Esophagus squamous epithelium (tissue), 5 donors: ENCODE measurements at regions not wholly inside any gene's neighbourhood (a gene's known extent, or its start where the extent isn't known, plus 50 kb on each side); places are given as distances from the start of the nearest gene placed in this dataset.

Experiments
- DNase-seq: peaks from one replicate; lab custom pipeline; 2025; lab: John Stamatoyannopoulos, UW
- H3K27ac ChIP-seq, 4 donors: fragments of 200-600 bp; sonication (generic); one replicate each; pipeline ENCODE4 v1.5.1; 2016 to 2019; ENCODE audit warnings: mild to moderate bottlenecking in 1 of 4
- H3K27me3 ChIP-seq, 4 donors: fragments of 200-600 bp; sonication (generic); 1 replicate in 3 of 4; 2 replicates in 1 of 4; pipeline versions ENCODE4 v1.5.1 to v1.6.0; 2017 to 2021; ENCODE audit warnings: antibody characterized with exemption in 1 of 4
- H3K36me3 ChIP-seq, 3 donors: fragments of 200-600 bp; sonication (generic); one replicate each; pipeline ENCODE4 v1.5.1; 2016 to 2019
- H3K4me1 ChIP-seq, 3 donors: fragments of 200-600 bp; sonication (generic); one replicate each; pipeline ENCODE4 v1.5.1; 2017 to 2019
- H3K4me3 ChIP-seq, 4 donors: fragments of 200-600 bp; sonication (generic); 1 replicate in 3 of 4; 2 replicates in 1 of 4; pipeline ENCODE4 v1.5.1; 2016 to 2019; ENCODE audit warnings: mild to moderate bottlenecking in 2 of 4, moderate library complexity in 1 of 4
- H3K9me3 ChIP-seq, 3 donors: fragments of 200-600 bp; sonication (generic); one replicate each; pipeline ENCODE4 v1.5.1; 2016 to 2019
- POLR2A ChIP-seq, 4 donors: fragments of 450-650 bp; IDR thresholded peaks; one replicate each; pipeline ENCODE4 v1.6.1; 2017; ENCODE audit warnings: antibody characterized with exemption in 4 of 4, mild to moderate bottlenecking in 4 of 4, moderate library complexity in 3 of 4
- WGBS, 2 donors: methylation state at CpG; one replicate each; pipeline ENCODE4 v1.1.5; 2018; 5-methylcytosine and 5-hydroxymethylcytosine counted together
- intact Hi-C: fragments of 100-400 bp; cut with DNase I; formaldehyde crosslinking; loops from one replicate; pipeline ENCODE4 v1.15.0; 2022
- TF ChIP-seq, protein P1 (sequence below), 6 experiments: fragments of 450-650 bp in 4 of 6; fragments of 200-600 bp in 2 of 6; sonication (generic) in 2 of 6; IDR thresholded peaks; one replicate each; pipeline ENCODE4 v1.5.1; 2016 to 2019; ENCODE audit warnings: antibody characterized with exemption in 6 of 6, mild to moderate bottlenecking in 4 of 6, moderate library complexity in 4 of 6
- donor health status: DM: yes; HTN: yes; CAD: no.

DNA sequence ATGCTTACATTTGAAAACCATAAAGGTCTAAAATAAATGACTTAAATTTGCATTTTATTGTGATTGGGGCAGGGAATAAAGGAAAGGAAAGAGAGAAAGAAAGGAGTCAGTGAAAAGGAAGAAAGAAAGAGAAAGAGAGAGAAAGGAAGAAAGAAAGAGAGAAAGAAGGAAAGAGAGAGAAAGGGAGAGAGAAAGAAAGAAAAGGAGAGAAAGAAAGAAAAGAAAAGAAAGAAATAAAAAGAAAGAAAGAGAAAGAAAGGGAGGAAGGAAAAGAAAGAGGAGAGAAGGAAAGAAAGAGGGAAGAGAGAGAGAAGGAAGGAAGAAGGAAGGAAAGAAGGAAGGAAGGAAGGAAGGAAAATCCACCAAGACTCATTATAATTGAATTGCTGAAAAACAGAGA, 222.8 kb downstream of the RMST start:
- Histone ChIP-seq H3K4me1 (no peaks in the 10 kb centered on the region), H3K27me3 (no peaks in the 10 kb centered on the region), H3K36me3 (no peaks in the 10 kb centered on the region), H3K27ac (no peak overlapping the region), H3K4me3 (no peak overlapping the region), H3K9me3 (no peaks in the 10 kb centered on the region)
- intact Hi-C loops = no loop called here
- no peak for TF ChIP-seq POLR2A (IDR thresholded peaks at IDR 0.05)
- TF ChIP-seq, protein P1, sequence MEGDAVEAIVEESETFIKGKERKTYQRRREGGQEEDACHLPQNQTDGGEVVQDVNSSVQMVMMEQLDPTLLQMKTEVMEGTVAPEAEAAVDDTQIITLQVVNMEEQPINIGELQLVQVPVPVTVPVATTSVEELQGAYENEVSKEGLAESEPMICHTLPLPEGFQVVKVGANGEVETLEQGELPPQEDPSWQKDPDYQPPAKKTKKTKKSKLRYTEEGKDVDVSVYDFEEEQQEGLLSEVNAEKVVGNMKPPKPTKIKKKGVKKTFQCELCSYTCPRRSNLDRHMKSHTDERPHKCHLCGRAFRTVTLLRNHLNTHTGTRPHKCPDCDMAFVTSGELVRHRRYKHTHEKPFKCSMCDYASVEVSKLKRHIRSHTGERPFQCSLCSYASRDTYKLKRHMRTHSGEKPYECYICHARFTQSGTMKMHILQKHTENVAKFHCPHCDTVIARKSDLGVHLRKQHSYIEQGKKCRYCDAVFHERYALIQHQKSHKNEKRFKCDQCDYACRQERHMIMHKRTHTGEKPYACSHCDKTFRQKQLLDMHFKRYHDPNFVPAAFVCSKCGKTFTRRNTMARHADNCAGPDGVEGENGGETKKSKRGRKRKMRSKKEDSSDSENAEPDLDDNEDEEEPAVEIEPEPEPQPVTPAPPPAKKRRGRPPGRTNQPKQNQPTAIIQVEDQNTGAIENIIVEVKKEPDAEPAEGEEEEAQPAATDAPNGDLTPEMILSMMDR (IDR thresholded peaks at IDR 0.05) = no peak
- DNase-seq = no peak

DNA sequence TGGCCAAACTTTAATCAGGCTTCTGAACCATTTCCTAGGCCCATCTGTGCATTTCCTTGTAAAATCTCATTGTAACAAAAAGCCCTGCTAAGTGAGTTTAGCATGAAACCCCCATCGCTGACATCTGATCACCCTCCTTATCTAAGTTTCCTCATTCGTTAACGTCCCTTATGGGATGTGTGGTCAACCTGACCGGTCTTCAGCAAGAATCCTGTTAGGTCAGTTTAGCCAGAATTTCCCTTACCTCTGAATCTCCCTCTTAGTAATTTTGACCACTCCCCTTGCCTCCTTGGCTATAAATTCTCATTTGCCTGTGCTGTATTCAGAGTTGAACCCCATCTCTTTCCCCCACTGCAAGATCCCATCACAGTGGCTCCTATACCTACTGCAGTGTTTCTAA, 239.3 kb downstream of the RMST start:
- TF ChIP-seq, protein P1 (IDR thresholded peaks at IDR 0.05) = no peak
- TF ChIP-seq POLR2A (IDR thresholded peaks at IDR 0.05) = no peak
- 58 to 69% methylated on average over 4 of the region's 4 CpGs for WGBS, 2 donors
- no peaks in the 10 kb centered on the region for H3K4me1 ChIP-seq
- H3K27me3 ChIP-seq = no peaks in the 10 kb centered on the region
- H3K27ac ChIP-seq = no peak overlapping the region
- H3K36me3 ChIP-seq = no peaks in the 10 kb centered on the region
- no peaks in the 10 kb centered on the region for H3K9me3 ChIP-seq
- H3K4me3 ChIP-seq = no peak overlapping the region
- no peak for DNase-seq
- intact Hi-C loops = no loop called here

DNA sequence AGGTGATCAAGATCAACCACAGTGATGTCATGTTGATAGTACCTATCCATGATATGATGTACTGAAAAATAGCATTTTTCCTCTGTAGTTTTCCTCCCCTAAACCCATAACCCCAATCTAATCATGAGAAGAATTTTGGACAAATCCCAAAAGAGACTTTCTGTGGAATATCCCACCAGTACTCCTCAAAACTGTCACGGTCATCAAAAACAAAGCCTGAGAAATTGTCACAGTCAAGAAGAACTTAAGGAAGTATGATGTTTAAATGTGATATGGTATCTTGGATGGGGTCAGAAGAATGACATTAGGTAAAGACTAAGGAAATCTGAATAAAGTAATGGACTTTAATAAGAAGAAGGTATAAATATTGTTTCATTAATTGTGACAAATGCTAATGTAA, 248.8 kb downstream of the RMST start:
- no peak for DNase-seq
- Histone ChIP-seq H3K9me3 (no peaks in the 10 kb centered on the region), H3K27me3 (no peaks in the 10 kb centered on the region), H3K4me3 (no peak overlapping the region), H3K27ac (no peak overlapping the region), H3K36me3 (no peaks in the 10 kb centered on the region), H3K4me1 (no peaks in the 10 kb centered on the region)
- intact Hi-C loops = no loop called here
- WGBS, 2 donors = 60 to 87% methylated on average over 1 of the region's 1 CpG
- no peak for TF ChIP-seq POLR2A (IDR thresholded peaks at IDR 0.05)
- TF ChIP-seq, protein P1 (IDR thresholded peaks at IDR 0.05) = no peak

DNA sequence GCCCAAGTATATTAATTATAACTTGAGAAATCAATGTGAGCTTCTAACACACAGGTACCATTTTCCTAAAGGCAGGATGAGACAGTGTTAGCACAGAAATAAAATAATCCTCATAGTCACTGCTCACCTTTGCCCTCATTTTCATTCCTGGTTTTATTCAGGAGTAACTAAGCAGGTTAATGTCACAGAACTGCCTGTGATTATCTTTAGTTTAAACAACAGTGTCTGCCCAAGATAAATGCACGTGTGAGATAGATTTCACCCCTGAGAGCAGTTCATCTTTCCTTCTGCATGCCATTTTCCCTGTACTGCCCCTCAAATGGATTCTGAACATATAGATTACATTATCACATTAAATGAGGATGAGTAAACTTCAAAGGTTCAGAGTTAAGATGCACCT, 250.7 kb downstream of the RMST start:
- WGBS, 2 donors = 30 to 38% methylated on average over 1 of the region's 1 CpG
- no peak for TF ChIP-seq POLR2A (IDR thresholded peaks at IDR 0.05)
- TF ChIP-seq, protein P1 (IDR thresholded peaks at IDR 0.05) = no peak

DNA sequence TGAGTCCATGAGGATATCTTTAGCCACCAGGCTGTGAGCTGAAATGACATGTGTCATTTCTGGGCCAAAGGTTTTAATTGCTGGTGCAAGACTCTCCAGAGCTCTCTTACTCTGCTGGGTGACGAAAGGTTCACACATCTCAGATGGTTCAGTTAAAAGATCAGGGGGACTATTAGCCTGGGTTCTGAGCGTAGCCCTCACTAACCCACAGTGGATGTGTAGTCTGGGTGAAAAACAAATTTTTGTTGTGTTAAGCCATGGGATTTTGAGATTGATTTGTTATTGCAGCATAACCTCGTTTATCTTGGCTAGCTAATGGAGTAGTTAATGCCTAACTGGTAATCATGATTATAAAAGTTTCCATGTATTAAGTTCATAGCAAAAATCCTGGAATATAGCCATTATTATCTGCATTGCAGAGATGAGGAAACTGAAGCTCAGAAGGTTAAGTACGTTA, 251.5 kb downstream of the RMST start:
- 63 to 64% methylated on average over 4 of the region's 4 CpGs for WGBS, 2 donors
- H3K27ac ChIP-seq = no peak overlapping the region
- intact Hi-C loops = no loop called here
- H3K4me1 ChIP-seq = no peaks in the 10 kb centered on the region
- H3K36me3 ChIP-seq = no peaks in the 10 kb centered on the region
- TF ChIP-seq, protein P1 (IDR thresholded peaks at IDR 0.05) = no peak
- TF ChIP-seq POLR2A (IDR thresholded peaks at IDR 0.05) = no peak
- no peak overlapping the region for H3K4me3 ChIP-seq
- no peaks in the 10 kb centered on the region for H3K9me3 ChIP-seq
- no peak for DNase-seq
- no peaks in the 10 kb centered on the region for H3K27me3 ChIP-seq

More for the DNA sequence above, 250.7 kb downstream of the RMST start:
- Histone ChIP-seq H3K27ac (no peak overlapping the region), H3K4me3 (no peak overlapping the region), H3K9me3 (no peaks in the 10 kb centered on the region), H3K36me3 (no peaks in the 10 kb centered on the region), H3K27me3 (no peaks in the 10 kb centered on the region), H3K4me1 (no peaks in the 10 kb centered on the region)
- intact Hi-C loops = no loop called here
- no peak for DNase-seq
